Vagina (tissue), 2 donors: ENCODE measurements at regions not wholly inside any gene's neighbourhood (a gene's known extent, or its start where the extent isn't known, plus 50 kb on each side); places are given as distances from the start of the nearest gene placed in this dataset.

Experiments
- DNase-seq, 2 donors: peaks; one replicate each; pipeline ENCODE4 v3.0.0-alpha.2; 2017; ENCODE audit errors: extremely low spot score in 2 of 2
- H3K27ac ChIP-seq: fragments of 200-600 bp; sonication (generic); one replicate; pipeline ENCODE4 v1.5.1; 2019
- H3K27me3 ChIP-seq: fragments of 200-600 bp; sonication (generic); one replicate; pipeline ENCODE4 v1.5.1; 2019
- H3K36me3 ChIP-seq, 2 donors: fragments of 200-600 bp; sonication (generic); one replicate each; pipeline ENCODE4 v1.5.1; 2017 to 2019
- H3K4me1 ChIP-seq: fragments of 200-600 bp; sonication (generic); one replicate; pipeline ENCODE4 v1.5.1; 2019
- H3K4me3 ChIP-seq, 2 donors: fragments of 200-600 bp; sonication (generic); 1 replicate in 1 of 2; 2 replicates in 1 of 2; pipeline ENCODE4 v1.5.1; 2016 to 2019
- H3K9me3 ChIP-seq: fragments of 200-600 bp; sonication (generic); one replicate; pipeline ENCODE4 v1.5.1; 2019
- CTCF ChIP-seq, 3 experiments: fragments of 450-650 bp in 2 of 3; fragments of 200-600 bp in 1 of 3; sonication (generic) in 1 of 3; IDR thresholded peaks; one replicate each; pipeline ENCODE4 v1.5.1; 2017 to 2019; ENCODE audit warnings: antibody characterized with exemption in 3 of 3, mild to moderate bottlenecking in 2 of 3, moderate library complexity in 2 of 3
- POLR2A ChIP-seq, 2 donors: fragments of 450-650 bp; IDR thresholded peaks; one replicate each; pipeline ENCODE4 v1.6.1; 2017; ENCODE audit warnings: antibody characterized with exemption in 2 of 2, mild to moderate bottlenecking in 2 of 2, moderate library complexity in 2 of 2
- POLR2AphosphoS5 ChIP-seq, 2 donors: sonication (generic); formaldehyde crosslinking; IDR thresholded peaks; one replicate each; pipeline ENCODE4 v1.9.0; 2017; ENCODE audit warnings: antibody characterized with exemption in 2 of 2, mild to moderate bottlenecking in 2 of 2, low read depth in 1 of 2; ENCODE audit not compliant: insufficient read depth in 1 of 2
- intact Hi-C: fragments of 100-400 bp; cut with DNase I; formaldehyde crosslinking; loops from one replicate; pipeline ENCODE4 v1.15.1; 2023

GRCh38 chrX:3550871-3551270 lies 162.6 kb downstream of the PRKX start:
- no peaks in the 10 kb centered on the region for H3K27me3 ChIP-seq
- no peak for DNase-seq
- intact Hi-C loops, result no loop called here
- peaks cover 12% of the 10 kb centered on the region for H3K4me1 ChIP-seq
- H3K4me3 ChIP-seq, result no peak overlapping the region
- no peak overlapping the region for H3K27ac ChIP-seq
- no peaks in the 10 kb centered on the region for H3K36me3 ChIP-seq
- TF ChIP-seq POLR2AphosphoS5 (IDR thresholded peaks at IDR 0.05; ENCODE audit: insufficient read depth in 1 of 2, low read depth in 1 of 2) (no peak), CTCF (IDR thresholded peaks at IDR 0.05) (no peak), POLR2A (IDR thresholded peaks at IDR 0.05) (no peak)
- H3K9me3 ChIP-seq, result no peaks in the 10 kb centered on the region

GRCh38 chrX:3550160-3550751 lies 163.2 kb downstream of the PRKX start:
- DNase-seq, result no peak
- intact Hi-C loops, result no loop called here
- H3K36me3 ChIP-seq, result no peaks in the 10 kb centered on the region
- TF ChIP-seq POLR2AphosphoS5 (IDR thresholded peaks at IDR 0.05; ENCODE audit: insufficient read depth in 1 of 2, low read depth in 1 of 2) (no peak), CTCF (IDR thresholded peaks at IDR 0.05) (no peak), POLR2A (IDR thresholded peaks at IDR 0.05) (no peak)
- H3K27me3 ChIP-seq, result no peaks in the 10 kb centered on the region
- H3K4me1 ChIP-seq, result peaks cover 12% of the 10 kb centered on the region
- no peak overlapping the region for H3K4me3 ChIP-seq
- H3K27ac ChIP-seq, result no peak overlapping the region
- H3K9me3 ChIP-seq, result no peaks in the 10 kb centered on the region

GRCh38 chrX:3549411-3549911 lies 164.0 kb downstream of the PRKX start:
- peaks cover 12% of the 10 kb centered on the region for H3K4me1 ChIP-seq
- H3K36me3 ChIP-seq, result no peaks in the 10 kb centered on the region
- H3K27me3 ChIP-seq, result no peaks in the 10 kb centered on the region
- peak overlapping the region in 1 of 2 donors; percentile 16 for H3K4me3 ChIP-seq
- H3K9me3 ChIP-seq, result no peaks in the 10 kb centered on the region
- intact Hi-C loops, result no loop called here
- DNase-seq, result no peak
- H3K27ac ChIP-seq, result peak overlapping the region; percentile 33
- no peak for TF ChIP-seq POLR2A (IDR thresholded peaks at IDR 0.05)
- TF ChIP-seq CTCF (IDR thresholded peaks at IDR 0.05), result no peak
- no peak for TF ChIP-seq POLR2AphosphoS5 (IDR thresholded peaks at IDR 0.05; ENCODE audit: insufficient read depth in 1 of 2, low read depth in 1 of 2)

GRCh38 chrX:3548765-3549391 lies 164.6 kb downstream of the PRKX start:
- H3K27me3 ChIP-seq, result no peaks in the 10 kb centered on the region
- H3K36me3 ChIP-seq, result no peaks in the 10 kb centered on the region
- intact Hi-C loops, result no loop called here
- no peak for TF ChIP-seq POLR2A (IDR thresholded peaks at IDR 0.05)
- TF ChIP-seq POLR2AphosphoS5 (IDR thresholded peaks at IDR 0.05; ENCODE audit: insufficient read depth in 1 of 2, low read depth in 1 of 2), result peak in 1 of 2 donors; percentile 31
- peak in 1 of 3 experiments; percentile 38 for TF ChIP-seq CTCF (IDR thresholded peaks at IDR 0.05)
- H3K4me1 ChIP-seq, result peaks cover 12% of the 10 kb centered on the region
- no peaks in the 10 kb centered on the region for H3K9me3 ChIP-seq
- DNase-seq, result no peak
- H3K4me3 ChIP-seq, result peak overlapping the region in 1 of 2 donors; percentile 16
- peak overlapping the region; percentile 33 for H3K27ac ChIP-seq

GRCh38 chrX:3545901-3546300 lies 167.5 kb downstream of the PRKX start:
- H3K27ac ChIP-seq, result no peak overlapping the region
- peaks cover 12% of the 10 kb centered on the region for H3K4me1 ChIP-seq
- DNase-seq, result no peak
- H3K9me3 ChIP-seq, result no peaks in the 10 kb centered on the region
- no peak overlapping the region for H3K4me3 ChIP-seq
- intact Hi-C loops, result no loop called here
- no peaks in the 10 kb centered on the region for H3K27me3 ChIP-seq
- H3K36me3 ChIP-seq, result no peaks in the 10 kb centered on the region
- TF ChIP-seq POLR2AphosphoS5 (IDR thresholded peaks at IDR 0.05; ENCODE audit: insufficient read depth in 1 of 2, low read depth in 1 of 2), result no peak
- TF ChIP-seq POLR2A (IDR thresholded peaks at IDR 0.05), result no peak
- TF ChIP-seq CTCF (IDR thresholded peaks at IDR 0.05), result no peak
